ENCODE measurements at regions not wholly inside any gene's neighbourhood (a gene's known extent, or its start where the extent isn't known, plus 50 kb on each side); places are given as distances from the start of the nearest gene placed in this dataset.

GRCh38 chr17:33925649-33926048, 329.4 kb upstream of the CCL2 start:
- TF ChIP-seq, protein P1, sequence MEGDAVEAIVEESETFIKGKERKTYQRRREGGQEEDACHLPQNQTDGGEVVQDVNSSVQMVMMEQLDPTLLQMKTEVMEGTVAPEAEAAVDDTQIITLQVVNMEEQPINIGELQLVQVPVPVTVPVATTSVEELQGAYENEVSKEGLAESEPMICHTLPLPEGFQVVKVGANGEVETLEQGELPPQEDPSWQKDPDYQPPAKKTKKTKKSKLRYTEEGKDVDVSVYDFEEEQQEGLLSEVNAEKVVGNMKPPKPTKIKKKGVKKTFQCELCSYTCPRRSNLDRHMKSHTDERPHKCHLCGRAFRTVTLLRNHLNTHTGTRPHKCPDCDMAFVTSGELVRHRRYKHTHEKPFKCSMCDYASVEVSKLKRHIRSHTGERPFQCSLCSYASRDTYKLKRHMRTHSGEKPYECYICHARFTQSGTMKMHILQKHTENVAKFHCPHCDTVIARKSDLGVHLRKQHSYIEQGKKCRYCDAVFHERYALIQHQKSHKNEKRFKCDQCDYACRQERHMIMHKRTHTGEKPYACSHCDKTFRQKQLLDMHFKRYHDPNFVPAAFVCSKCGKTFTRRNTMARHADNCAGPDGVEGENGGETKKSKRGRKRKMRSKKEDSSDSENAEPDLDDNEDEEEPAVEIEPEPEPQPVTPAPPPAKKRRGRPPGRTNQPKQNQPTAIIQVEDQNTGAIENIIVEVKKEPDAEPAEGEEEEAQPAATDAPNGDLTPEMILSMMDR (IDR thresholded peaks at IDR 0.05), result no peak
- no peak for TF ChIP-seq EZH2 (IDR thresholded peaks at IDR 0.05; ENCODE audit: borderline replicate concordance, insufficient read depth, low read depth, low read length, poor library complexity, severe bottlenecking)
